Kidney epithelial cell (primary cell): ENCODE measurements at regions not wholly inside any gene's neighbourhood (a gene's known extent, or its start where the extent isn't known, plus 50 kb on each side); places are given as distances from the start of the nearest gene placed in this dataset.

Experiments used
- DNase-seq: peaks from one replicate; pipeline ENCODE4 v3.0.0-alpha.2; 2010; ENCODE audit warnings: low read depth
- H3K27me3 ChIP-seq: 2 replicates; pipeline ENCODE4 v1.6.0; 2011; ENCODE audit warnings: low read length; ENCODE audit not compliant: control insufficient read depth, insufficient read depth
- H3K36me3 ChIP-seq: 2 replicates; pipeline ENCODE4 v1.5.1; 2011; ENCODE audit warnings: low read length; ENCODE audit not compliant: control insufficient read depth, insufficient read depth
- H3K4me3 ChIP-seq: 2 replicates; pipeline ENCODE4 v1.5.1; 2011; ENCODE audit warnings: low read depth, mild to moderate bottlenecking, control low read depth, low read length
- TF ChIP-seq, protein P1 (sequence below): IDR thresholded peaks from 2 replicates; pipeline ENCODE4 v1.5.1; 2011; ENCODE audit warnings: mild to moderate bottlenecking, moderate library complexity, low read length, control low read depth, inconsistent platforms; ENCODE audit not compliant: insufficient read depth, poor library complexity, severe bottlenecking

DNA sequence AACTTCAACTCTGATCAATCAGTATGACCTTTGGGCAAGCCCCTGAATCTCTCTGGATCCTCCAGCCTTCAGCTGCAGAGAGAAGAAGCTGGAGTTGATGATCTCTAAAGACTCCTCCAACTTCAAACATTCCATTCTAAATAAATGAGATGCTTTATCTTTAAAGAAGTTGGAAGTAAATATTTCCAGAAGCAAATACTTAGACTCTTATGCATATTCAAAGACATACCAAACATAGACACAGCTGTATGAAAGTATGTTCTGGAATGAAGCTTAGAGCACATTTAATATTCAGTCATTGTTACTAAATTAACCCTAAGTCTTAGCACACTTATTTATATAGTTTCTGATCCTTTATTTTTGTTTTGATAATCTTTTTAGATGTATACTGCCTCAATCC, 77.6 kb upstream of the ACP3 start:
- TF ChIP-seq, protein P1, sequence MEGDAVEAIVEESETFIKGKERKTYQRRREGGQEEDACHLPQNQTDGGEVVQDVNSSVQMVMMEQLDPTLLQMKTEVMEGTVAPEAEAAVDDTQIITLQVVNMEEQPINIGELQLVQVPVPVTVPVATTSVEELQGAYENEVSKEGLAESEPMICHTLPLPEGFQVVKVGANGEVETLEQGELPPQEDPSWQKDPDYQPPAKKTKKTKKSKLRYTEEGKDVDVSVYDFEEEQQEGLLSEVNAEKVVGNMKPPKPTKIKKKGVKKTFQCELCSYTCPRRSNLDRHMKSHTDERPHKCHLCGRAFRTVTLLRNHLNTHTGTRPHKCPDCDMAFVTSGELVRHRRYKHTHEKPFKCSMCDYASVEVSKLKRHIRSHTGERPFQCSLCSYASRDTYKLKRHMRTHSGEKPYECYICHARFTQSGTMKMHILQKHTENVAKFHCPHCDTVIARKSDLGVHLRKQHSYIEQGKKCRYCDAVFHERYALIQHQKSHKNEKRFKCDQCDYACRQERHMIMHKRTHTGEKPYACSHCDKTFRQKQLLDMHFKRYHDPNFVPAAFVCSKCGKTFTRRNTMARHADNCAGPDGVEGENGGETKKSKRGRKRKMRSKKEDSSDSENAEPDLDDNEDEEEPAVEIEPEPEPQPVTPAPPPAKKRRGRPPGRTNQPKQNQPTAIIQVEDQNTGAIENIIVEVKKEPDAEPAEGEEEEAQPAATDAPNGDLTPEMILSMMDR, result no peak
- no peak for DNase-seq

DNA sequence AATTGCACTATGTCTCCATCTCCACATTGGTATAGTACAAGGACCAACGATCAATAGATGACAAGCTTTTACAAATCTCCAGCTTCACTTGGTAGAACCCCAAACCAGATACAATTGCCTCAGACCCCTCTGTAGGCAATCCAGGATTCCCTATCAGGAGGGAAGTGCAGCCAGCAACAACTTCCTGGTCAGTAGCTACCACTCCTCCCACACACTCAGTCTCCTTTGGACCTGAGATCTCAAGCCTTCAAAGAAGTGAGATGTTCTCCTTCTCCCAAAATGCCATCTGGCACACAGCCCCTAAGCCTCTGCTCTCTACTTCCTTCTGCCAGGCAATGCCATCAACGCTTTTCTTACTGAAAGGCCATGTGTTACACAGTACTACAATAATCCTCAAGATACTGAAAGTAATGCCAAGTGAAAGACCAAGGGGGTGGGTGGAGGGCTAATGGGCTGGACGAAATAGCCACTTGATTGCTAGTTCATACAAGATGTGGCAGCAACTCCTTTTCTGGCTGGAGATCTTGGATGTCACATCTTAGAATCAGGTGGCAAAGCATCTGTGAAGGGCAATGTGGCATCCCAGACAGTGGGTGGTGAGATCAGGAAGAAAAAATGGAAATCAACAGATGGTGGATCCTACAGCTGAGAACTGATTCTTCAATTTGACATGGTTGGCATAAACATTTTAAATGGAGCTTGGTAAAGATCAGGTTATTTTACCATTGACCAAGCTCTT, 75.3 kb upstream of the ACP3 start:
- TF ChIP-seq, protein P1, result no peak
- no peak for DNase-seq
- no peaks in the 10 kb centered on the region for H3K27me3 ChIP-seq
- H3K4me3 ChIP-seq, result no peak overlapping the region
- H3K36me3 ChIP-seq, result no peaks in the 10 kb centered on the region

More for the DNA sequence above, 77.6 kb upstream of the ACP3 start:
- Histone ChIP-seq H3K27me3 (no peaks in the 10 kb centered on the region), H3K4me3 (no peak overlapping the region), H3K36me3 (no peaks in the 10 kb centered on the region)

DNA sequence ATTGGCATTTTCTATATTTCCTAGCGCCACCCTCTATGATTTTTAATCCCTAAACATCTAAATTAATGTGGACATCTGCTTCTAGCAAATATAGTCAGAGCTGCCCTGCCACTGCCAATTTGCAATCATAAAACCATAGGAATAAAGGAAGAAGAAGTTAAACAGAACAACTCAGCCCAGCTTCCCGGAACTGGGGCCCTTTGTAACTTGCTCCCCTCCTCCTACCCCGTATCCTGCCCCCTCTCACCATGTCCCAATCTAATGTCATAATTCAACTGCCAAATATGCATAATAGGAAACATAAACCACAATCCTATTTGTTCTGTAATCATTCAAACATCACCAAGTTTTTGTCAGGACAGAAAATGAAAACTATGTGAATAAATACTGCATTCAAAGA, 74.4 kb upstream of the ACP3 start:
- Histone ChIP-seq H3K4me3 (no peak overlapping the region), H3K27me3 (no peaks in the 10 kb centered on the region), H3K36me3 (no peaks in the 10 kb centered on the region)
- TF ChIP-seq, protein P1, result no peak
- DNase-seq, result no peak

DNA sequence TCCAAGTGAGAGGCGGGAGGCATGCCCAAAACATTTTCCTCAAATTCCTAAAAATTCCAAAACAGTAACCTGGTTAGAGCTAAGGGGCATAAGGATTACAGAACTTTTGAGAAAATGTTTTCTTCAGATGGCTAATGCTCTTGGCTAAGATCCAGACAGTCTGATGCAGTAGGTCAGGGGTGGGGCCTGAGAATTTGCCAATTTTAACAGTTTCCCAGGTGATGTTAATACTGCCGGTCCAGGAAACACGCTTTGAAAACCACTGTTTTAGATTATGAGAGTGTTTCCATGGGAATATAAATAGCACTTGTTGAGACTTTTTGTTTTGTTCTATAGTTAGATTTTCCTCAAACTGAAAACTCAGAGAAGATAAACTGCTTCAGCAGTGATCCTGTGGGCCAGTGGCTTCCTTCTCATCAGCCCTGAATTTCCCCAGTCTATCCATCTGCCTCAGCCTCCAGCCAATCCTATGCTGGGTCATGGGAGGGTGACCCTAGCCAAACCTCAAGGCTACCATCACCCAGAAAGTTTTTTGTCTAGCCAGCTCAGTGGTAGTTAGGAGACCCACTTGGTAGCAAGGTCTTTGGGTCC, 71.6 kb upstream of the ACP3 start:
- Histone ChIP-seq H3K36me3 (no peaks in the 10 kb centered on the region), H3K27me3 (no peaks in the 10 kb centered on the region), H3K4me3 (no peak overlapping the region)
- DNase-seq, result no peak
- TF ChIP-seq, protein P1, result no peak

DNA sequence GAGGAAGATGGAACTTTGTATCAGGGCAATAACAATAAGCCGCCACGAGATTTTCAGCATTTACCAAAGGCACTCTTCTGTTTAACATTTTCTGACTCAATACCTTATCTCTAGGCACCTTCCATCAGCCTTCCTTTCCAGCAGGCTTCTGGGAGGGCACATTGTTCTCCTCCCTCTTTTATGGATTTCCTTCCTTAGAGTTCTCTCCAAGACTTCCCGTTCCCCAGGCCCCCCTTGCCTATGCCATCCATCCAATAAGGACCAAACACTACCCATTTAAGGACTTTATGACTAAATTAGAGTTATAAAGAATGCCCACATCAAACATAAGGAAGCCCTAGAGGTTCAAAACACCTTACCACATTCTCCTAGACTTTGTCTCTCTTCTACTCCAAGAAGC, 71.0 kb upstream of the ACP3 start:
- Histone ChIP-seq H3K27me3 (no peaks in the 10 kb centered on the region), H3K4me3 (no peak overlapping the region), H3K36me3 (no peaks in the 10 kb centered on the region)
- TF ChIP-seq, protein P1, result no peak
- no peak for DNase-seq

DNA sequence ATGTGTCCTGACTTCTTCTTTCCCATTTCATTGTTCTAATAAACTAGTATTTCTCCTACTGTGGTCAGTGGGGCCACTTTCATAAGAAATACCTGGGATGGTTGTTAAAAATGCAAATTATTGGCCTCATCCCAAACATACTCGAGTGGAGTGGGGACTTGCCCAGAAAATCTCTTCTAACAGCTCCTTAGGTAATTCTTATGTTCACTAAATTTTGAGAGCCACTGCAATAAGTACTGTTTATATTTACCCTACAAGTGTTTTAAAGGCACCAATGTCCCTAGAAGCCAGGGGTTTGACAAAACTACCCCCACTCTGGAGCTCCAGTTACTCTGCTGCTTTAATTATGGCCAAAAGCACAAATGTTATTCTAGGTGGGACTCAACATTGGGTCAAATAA, 70.0 kb upstream of the ACP3 start:
- no peak overlapping the region for H3K4me3 ChIP-seq
- H3K36me3 ChIP-seq, result no peaks in the 10 kb centered on the region
- H3K27me3 ChIP-seq, result no peaks in the 10 kb centered on the region
- TF ChIP-seq, protein P1, result no peak
- DNase-seq, result no peak
